ENCODE measurements at regions not wholly inside any gene's neighbourhood (a gene's known extent, or its start where the extent isn't known, plus 50 kb on each side); places are given as distances from the start of the nearest gene placed in this dataset.

DNA sequence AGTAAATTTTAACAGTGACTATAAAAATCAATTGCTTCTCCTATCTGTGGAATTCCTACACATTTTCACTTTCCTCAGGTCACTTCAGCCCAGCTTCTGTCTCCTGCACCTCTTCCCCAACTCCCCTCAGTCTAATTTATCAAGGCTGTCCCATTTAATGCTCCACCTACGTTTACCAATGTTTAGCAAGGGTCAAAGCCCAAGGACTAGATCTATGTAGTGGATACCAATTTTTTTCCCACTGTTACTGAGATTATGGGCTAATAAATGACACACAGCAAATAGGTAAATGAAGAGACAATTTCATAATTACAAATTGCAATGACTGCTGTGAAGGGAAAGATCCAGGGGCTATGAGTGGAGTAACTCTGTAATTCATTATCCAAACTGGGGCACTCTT is 211.5 kb upstream of the RPS23 start:
- no peak for TF ChIP-seq POLR2A (IDR thresholded peaks at IDR 0.05)
- TF ChIP-seq, protein P1, sequence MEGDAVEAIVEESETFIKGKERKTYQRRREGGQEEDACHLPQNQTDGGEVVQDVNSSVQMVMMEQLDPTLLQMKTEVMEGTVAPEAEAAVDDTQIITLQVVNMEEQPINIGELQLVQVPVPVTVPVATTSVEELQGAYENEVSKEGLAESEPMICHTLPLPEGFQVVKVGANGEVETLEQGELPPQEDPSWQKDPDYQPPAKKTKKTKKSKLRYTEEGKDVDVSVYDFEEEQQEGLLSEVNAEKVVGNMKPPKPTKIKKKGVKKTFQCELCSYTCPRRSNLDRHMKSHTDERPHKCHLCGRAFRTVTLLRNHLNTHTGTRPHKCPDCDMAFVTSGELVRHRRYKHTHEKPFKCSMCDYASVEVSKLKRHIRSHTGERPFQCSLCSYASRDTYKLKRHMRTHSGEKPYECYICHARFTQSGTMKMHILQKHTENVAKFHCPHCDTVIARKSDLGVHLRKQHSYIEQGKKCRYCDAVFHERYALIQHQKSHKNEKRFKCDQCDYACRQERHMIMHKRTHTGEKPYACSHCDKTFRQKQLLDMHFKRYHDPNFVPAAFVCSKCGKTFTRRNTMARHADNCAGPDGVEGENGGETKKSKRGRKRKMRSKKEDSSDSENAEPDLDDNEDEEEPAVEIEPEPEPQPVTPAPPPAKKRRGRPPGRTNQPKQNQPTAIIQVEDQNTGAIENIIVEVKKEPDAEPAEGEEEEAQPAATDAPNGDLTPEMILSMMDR (IDR thresholded peaks at IDR 0.05), result no peak

All from body of pancreas (tissue), 4 donors.